ENCODE measurements at regions not wholly inside any gene's neighbourhood (a gene's known extent, or its start where the extent isn't known, plus 50 kb on each side); places are given as distances from the start of the nearest gene placed in this dataset.

DNA sequence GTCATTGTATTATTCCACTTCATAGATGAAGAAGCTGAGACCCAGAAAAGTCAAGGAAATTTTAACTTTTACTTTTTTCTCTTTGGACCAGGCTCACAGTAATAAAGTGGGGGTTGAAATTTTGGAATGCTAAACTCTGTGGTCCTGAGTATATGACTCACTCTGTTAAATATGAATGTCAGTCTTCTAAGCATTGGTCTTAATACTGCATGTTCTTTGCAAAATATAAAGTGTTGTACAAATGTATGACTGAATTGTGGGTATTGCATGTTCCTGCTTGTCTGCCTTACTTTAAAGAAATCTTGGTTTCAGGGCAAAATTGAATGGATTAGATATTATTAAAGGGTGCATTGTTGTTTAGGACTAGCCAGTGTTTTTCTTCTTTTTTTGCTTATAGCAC, 950.8 kb upstream of the GOT2 start:
- Histone ChIP-seq H3K36me3 (ENCODE audit: low read depth, missing control alignments) (no peaks in the 10 kb centered on the region), H3K9me3 (no peaks in the 10 kb centered on the region), H3K27me3 (no peaks in the 10 kb centered on the region), H3K4me1 (no peaks in the 10 kb centered on the region), H3K4me3 (no peak overlapping the region), H3K27ac (no peak overlapping the region)
- intact Hi-C loops (cut with DNase I; ENCODE audit: low total_unique reads), result no loop called here
- TF ChIP-seq CTCF (IDR thresholded peaks at IDR 0.05) (no peak), POLR2A (IDR thresholded peaks at IDR 0.05) (no peak)
- no peak for DNase-seq

GRCh38 chr16:59683709-59684108, 949.6 kb upstream of the GOT2 start:
- Histone ChIP-seq H3K27ac (no peak overlapping the region), H3K4me1 (no peaks in the 10 kb centered on the region), H3K4me3 (no peak overlapping the region), H3K36me3 (ENCODE audit: low read depth, missing control alignments) (no peaks in the 10 kb centered on the region), H3K9me3 (no peaks in the 10 kb centered on the region), H3K27me3 (no peaks in the 10 kb centered on the region)
- TF ChIP-seq CTCF (IDR thresholded peaks at IDR 0.05), result no peak
- no peak for TF ChIP-seq POLR2A (IDR thresholded peaks at IDR 0.05)
- intact Hi-C loops (cut with DNase I; ENCODE audit: low total_unique reads), result no loop called here
- no peak for DNase-seq
- WGBS, 2 donors, result 81 to 87% methylated on average over 1 of the region's 1 CpG

DNA sequence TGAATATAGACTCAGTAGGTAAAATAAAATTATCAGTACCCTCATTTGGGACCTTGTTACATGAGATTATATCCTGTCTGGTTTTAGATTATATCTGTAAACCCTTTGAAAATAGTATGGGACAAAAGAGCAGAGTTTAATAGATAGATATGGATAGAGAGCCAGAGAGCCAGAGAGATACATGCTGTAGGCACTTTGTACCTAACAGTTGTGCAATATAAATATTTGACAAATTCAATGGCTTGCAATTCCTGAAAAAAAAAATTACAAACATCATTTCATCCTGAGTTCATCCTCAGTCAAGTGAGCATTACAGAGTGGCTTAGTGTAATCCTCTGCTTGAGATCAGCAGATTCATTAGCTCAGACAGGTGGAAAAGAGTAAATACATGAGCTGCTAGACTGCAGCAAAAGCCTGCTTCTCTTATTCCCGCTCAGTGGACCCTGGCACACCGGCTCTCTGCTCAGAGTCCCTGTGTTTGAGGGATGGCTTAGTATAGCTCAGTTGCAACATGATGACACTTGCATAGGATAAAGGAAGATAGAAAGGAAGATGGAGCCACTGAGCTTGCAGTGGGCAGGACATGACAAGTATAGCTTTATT, 931.6 kb upstream of the GOT2 start:
- H3K4me3 ChIP-seq, result no peak overlapping the region
- no peak overlapping the region for H3K27ac ChIP-seq
- no peaks in the 10 kb centered on the region for H3K4me1 ChIP-seq
- H3K9me3 ChIP-seq, result no peaks in the 10 kb centered on the region
- no peak for DNase-seq
- intact Hi-C loops (cut with DNase I; ENCODE audit: low total_unique reads), result no loop called here
- no peak for TF ChIP-seq POLR2A (IDR thresholded peaks at IDR 0.05)
- no peak for TF ChIP-seq CTCF (IDR thresholded peaks at IDR 0.05)
- H3K27me3 ChIP-seq, result no peaks in the 10 kb centered on the region
- WGBS, 2 donors, result 95% methylated on average over 2 of the region's 2 CpGs
- no peaks in the 10 kb centered on the region for H3K36me3 ChIP-seq (ENCODE audit: low read depth, missing control alignments)

GRCh38 chr16:59658572-59658971, 924.5 kb upstream of the GOT2 start:
- H3K36me3 ChIP-seq (ENCODE audit: low read depth, missing control alignments), result no peaks in the 10 kb centered on the region
- no peak for DNase-seq
- H3K27ac ChIP-seq, result no peak overlapping the region
- intact Hi-C loops (cut with DNase I; ENCODE audit: low total_unique reads), result no loop called here
- no peaks in the 10 kb centered on the region for H3K27me3 ChIP-seq
- no peak for TF ChIP-seq POLR2A (IDR thresholded peaks at IDR 0.05)
- no peak for TF ChIP-seq CTCF (IDR thresholded peaks at IDR 0.05)
- no peaks in the 10 kb centered on the region for H3K4me1 ChIP-seq
- WGBS, 2 donors, result 78 to 89% methylated on average over 3 of the region's 3 CpGs
- no peak overlapping the region for H3K4me3 ChIP-seq
- no peaks in the 10 kb centered on the region for H3K9me3 ChIP-seq

DNA sequence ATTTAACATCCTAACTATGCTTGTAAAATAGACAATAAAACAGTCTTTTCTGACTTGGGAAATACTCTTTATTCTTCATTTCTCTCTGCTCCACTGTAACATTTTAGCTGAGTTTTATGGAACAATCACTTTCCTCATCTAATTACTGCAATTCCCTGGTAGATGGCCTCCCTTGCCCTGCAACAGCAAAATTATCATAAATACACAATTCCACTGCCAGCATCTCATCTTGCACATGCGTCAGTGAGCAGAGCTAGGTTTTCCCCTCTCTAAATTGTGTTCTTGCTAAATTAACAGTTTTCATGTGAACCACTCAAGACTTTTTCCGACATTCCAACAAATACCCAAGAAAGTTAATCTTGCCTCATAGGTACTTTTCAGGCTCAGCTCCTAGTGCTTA, 920.9 kb upstream of the GOT2 start:
- intact Hi-C loops (cut with DNase I; ENCODE audit: low total_unique reads), result no loop called here
- 74 to 81% methylated on average over 2 of the region's 2 CpGs for WGBS, 2 donors
- TF ChIP-seq CTCF (IDR thresholded peaks at IDR 0.05) (no peak), POLR2A (IDR thresholded peaks at IDR 0.05) (no peak)
- Histone ChIP-seq H3K27me3 (no peaks in the 10 kb centered on the region), H3K9me3 (no peaks in the 10 kb centered on the region), H3K36me3 (ENCODE audit: low read depth, missing control alignments) (no peaks in the 10 kb centered on the region), H3K4me3 (no peak overlapping the region), H3K4me1 (no peaks in the 10 kb centered on the region), H3K27ac (no peak overlapping the region)
- DNase-seq, result no peak

Data from testis (tissue), 2 donors.